ENCODE measurements at regions not wholly inside any gene's neighbourhood (a gene's known extent, or its start where the extent isn't known, plus 50 kb on each side); places are given as distances from the start of the nearest gene placed in this dataset.

GRCh38 chr13:48159401-48159800 is 64.5 kb upstream of the MED4 start:
- intact Hi-C loops (cut with DNase I): loop anchor here in 1 of 10 donors (10.0 kb wide), 1 partner anchor 65 kb away; no protein-coding TSS in a partner anchor
- TF ChIP-seq CTCF (IDR thresholded peaks at IDR 0.05): no peak
- no peaks in the 10 kb centered on the region for H3K9me3 ChIP-seq
- ATAC-seq (peak in 1 of 8 donors; percentile 23), DNase-seq (no peak)
- no peak overlapping the region for H3K4me3 ChIP-seq
- peaks cover 0 to 92% (median 28%) of the 10 kb centered on the region in 9 donors for H3K4me1 ChIP-seq
- no peaks in the 10 kb centered on the region for H3K27me3 ChIP-seq
- H3K27ac ChIP-seq: peak overlapping the region in 6 of 10 donors; percentile 25 to 97 (median 80)
- H3K36me3 ChIP-seq: no peaks in the 10 kb centered on the region

GRCh38 chr13:48158915-48159314 is 64.0 kb upstream of the MED4 start:
- DNase-seq (no peak), ATAC-seq (no peak)
- intact Hi-C loops (cut with DNase I): loop anchor here in 1 of 10 donors (10.0 kb wide), 1 partner anchor 66 kb away; no protein-coding TSS in a partner anchor
- Histone ChIP-seq H3K4me3 (no peak overlapping the region), H3K27ac (peak overlapping the region in 4 of 10 donors; percentile 25 to 97 (median 58)), H3K36me3 (no peaks in the 10 kb centered on the region), H3K4me1 (peaks cover 0 to 95% (median 28%) of the 10 kb centered on the region in 9 donors), H3K27me3 (no peaks in the 10 kb centered on the region), H3K9me3 (no peaks in the 10 kb centered on the region)
- no peak for TF ChIP-seq CTCF (IDR thresholded peaks at IDR 0.05)
- 96 to 97% methylated on average over 3 of the region's 3 CpGs for WGBS, 2 donors

GRCh38 chr13:48158290-48158689 is 63.4 kb upstream of the MED4 start:
- H3K9me3 ChIP-seq: no peaks in the 10 kb centered on the region
- TF ChIP-seq CTCF (IDR thresholded peaks at IDR 0.05): no peak
- H3K4me1 ChIP-seq: peaks cover 0 to 89% (median 28%) of the 10 kb centered on the region in 9 donors
- DNase-seq: no peak
- 67 to 75% methylated on average over 1 of the region's 1 CpG for WGBS, 2 donors
- H3K27ac ChIP-seq: peak overlapping the region in 4 of 10 donors; percentile 25 to 97 (median 58)
- intact Hi-C loops (cut with DNase I): loop anchor here in 1 of 10 donors (10.0 kb wide), 1 partner anchor 67 kb away; no protein-coding TSS in a partner anchor
- H3K36me3 ChIP-seq: no peaks in the 10 kb centered on the region
- no peak for ATAC-seq
- H3K27me3 ChIP-seq: no peaks in the 10 kb centered on the region
- no peak overlapping the region for H3K4me3 ChIP-seq

GRCh38 chr13:48156466-48156865 is 61.6 kb upstream of the MED4 start:
- intact Hi-C loops (cut with DNase I): loop anchor here in 1 of 10 donors (10.0 kb wide), 1 partner anchor 68 kb away; no protein-coding TSS in a partner anchor
- WGBS, 2 donors: 84 to 86% methylated on average over 6 of the region's 6 CpGs
- DNase-seq: no peak
- ATAC-seq: no peak
- TF ChIP-seq CTCF (IDR thresholded peaks at IDR 0.05): no peak
- Histone ChIP-seq H3K36me3 (no peaks in the 10 kb centered on the region), H3K4me1 (peaks cover 0 to 88% (median 17%) of the 10 kb centered on the region in 9 donors), H3K4me3 (no peak overlapping the region), H3K27ac (peak overlapping the region in 7 of 10 donors; percentile 5 to 83 (median 45)), H3K27me3 (no peaks in the 10 kb centered on the region), H3K9me3 (no peaks in the 10 kb centered on the region)

Data from heart right ventricle (tissue), 16 donors.